Natural killer cell (primary cell): ENCODE measurements at regions not wholly inside any gene's neighbourhood (a gene's known extent, or its start where the extent isn't known, plus 50 kb on each side); places are given as distances from the start of the nearest gene placed in this dataset.

Source experiments
- ATAC-seq, 3 donors: fragments of 150-1000 bp in 2 of 3; fragments of 200-7000 bp in 1 of 3; cut with Tn5 transposase; 1 replicate in 1 of 3; 2 replicates in 2 of 3; pipeline ENCODE4 v1.10.0; 2021; ENCODE audit warnings: mild to moderate bottlenecking in 2 of 3, moderate library complexity in 2 of 3
- DNase-seq, 2 donors: peaks; one replicate each; pipeline versions ENCODE4 v3.0.0 to v3.0.0-alpha.2; 2013 to 2021; ENCODE audit warnings: mixed read lengths in 1 of 2
- H3K27ac ChIP-seq: one replicate; pipeline ENCODE4 v1.5.1; 2013; ENCODE audit warnings: mild to moderate bottlenecking, low read length
- H3K27me3 ChIP-seq: one replicate; pipeline ENCODE4 v1.6.1; 2013; ENCODE audit warnings: low read length; ENCODE audit not compliant: control insufficient read depth, insufficient read depth
- H3K36me3 ChIP-seq: one replicate; pipeline ENCODE4 v1.6.1; 2013; ENCODE audit warnings: low read length; ENCODE audit not compliant: control insufficient read depth, insufficient read depth
- H3K4me1 ChIP-seq: one replicate; pipeline ENCODE4 v1.6.1; 2013; ENCODE audit warnings: low read length; ENCODE audit not compliant: control insufficient read depth, insufficient read depth
- H3K4me3 ChIP-seq: one replicate; pipeline ENCODE4 v1.5.1; 2013; ENCODE audit warnings: low read length
- H3K9me3 ChIP-seq: one replicate; pipeline ENCODE4 v1.6.1; 2013; ENCODE audit warnings: low read length; ENCODE audit not compliant: control insufficient read depth, insufficient read depth
- H3K27ac Mint-ChIP-seq, 2 donors: one replicate each; pipeline ENCODE4 v1.8.0; 2022; ENCODE audit warnings: mild to moderate bottlenecking in 2 of 2, mixed read lengths in 2 of 2, moderate library complexity in 1 of 2
- H3K27me3 Mint-ChIP-seq, 2 donors: one replicate each; pipeline ENCODE4 v1.8.0; 2022; ENCODE audit warnings: low read depth in 2 of 2, mixed read lengths in 2 of 2
- H3K36me3 Mint-ChIP-seq: one replicate; pipeline ENCODE4 v1.8.0; 2022; ENCODE audit warnings: mixed read lengths
- H3K4me1 Mint-ChIP-seq, 2 donors: one replicate each; pipeline ENCODE4 v1.8.0; 2022; ENCODE audit warnings: mixed read lengths in 2 of 2
- H3K4me3 Mint-ChIP-seq: one replicate; pipeline ENCODE4 v1.8.0; 2022; ENCODE audit warnings: mild to moderate bottlenecking, moderate library complexity, mixed read lengths
- H3K9me3 Mint-ChIP-seq, 2 donors: one replicate each; pipeline ENCODE4 v1.8.0; 2022; ENCODE audit warnings: mixed read lengths in 2 of 2
- WGBS: methylation state at CpG from one replicate; pipeline ENCODE4 v1.1.7; 2013; ENCODE audit warnings: missing lambda C conversion rate; ENCODE audit not compliant: insufficient coverage; 5-methylcytosine and 5-hydroxymethylcytosine counted together
- intact Hi-C: fragments of 100-400 bp; cut with micrococcal nuclease; formaldehyde crosslinking; loops from one replicate; pipeline ENCODE4 v1.14.2; 2022
- TF ChIP-seq, protein P1 (sequence below): fragments of 200-600 bp; IDR thresholded peaks from one replicate; pipeline ENCODE4 v1.8.0; 2022; ENCODE audit warnings: antibody characterized with exemption

DNA sequence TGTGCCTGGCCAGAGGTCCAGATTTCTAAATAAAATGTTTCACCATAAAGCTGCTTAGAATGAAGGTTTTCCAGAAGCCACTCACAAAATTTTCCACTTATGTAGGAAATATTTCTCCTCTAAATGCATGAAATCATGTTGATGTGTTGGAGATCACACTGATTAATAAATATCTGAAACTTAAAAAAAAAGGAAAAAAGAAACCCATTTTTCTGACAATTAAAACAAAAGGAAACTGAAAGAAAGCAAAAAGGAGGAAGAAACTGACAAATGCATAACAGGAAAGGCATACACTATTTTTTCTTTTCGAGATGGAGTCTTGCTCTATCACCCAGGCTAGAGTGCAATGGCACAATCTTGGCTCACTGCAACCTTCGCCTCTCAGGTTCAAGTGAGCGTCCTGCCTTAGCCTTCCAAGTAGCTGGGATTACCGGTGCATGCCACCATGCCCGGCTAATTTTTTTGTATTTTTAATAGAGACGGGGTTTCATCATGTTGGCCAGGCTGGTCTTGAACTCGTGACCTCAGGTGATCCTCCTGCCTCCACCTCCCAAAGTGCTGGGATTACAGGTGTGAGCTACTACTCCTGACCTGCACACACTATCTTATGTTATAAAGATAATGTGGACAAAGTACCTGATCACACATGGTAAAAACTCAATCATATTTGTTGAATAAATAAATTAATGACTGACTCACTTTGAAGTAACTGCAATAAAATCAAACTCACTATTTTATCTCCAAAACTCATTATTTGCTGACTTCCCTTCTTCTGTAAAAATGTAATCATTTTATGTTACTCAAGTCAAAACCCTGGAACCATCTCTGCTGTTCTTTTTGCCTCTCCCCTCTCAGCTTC is 149.8 kb upstream of the NR5A2 start:
- H3K36me3 Mint-ChIP-seq = no peaks in the 10 kb centered on the region
- H3K9me3 Mint-ChIP-seq = no peaks in the 10 kb centered on the region
- no peaks in the 10 kb centered on the region for H3K9me3 ChIP-seq
- H3K4me3 Mint-ChIP-seq = no peak overlapping the region
- H3K27me3 ChIP-seq = no peaks in the 10 kb centered on the region
- intact Hi-C loops = no loop called here
- no peaks in the 10 kb centered on the region for H3K4me1 Mint-ChIP-seq
- TF ChIP-seq, protein P1, sequence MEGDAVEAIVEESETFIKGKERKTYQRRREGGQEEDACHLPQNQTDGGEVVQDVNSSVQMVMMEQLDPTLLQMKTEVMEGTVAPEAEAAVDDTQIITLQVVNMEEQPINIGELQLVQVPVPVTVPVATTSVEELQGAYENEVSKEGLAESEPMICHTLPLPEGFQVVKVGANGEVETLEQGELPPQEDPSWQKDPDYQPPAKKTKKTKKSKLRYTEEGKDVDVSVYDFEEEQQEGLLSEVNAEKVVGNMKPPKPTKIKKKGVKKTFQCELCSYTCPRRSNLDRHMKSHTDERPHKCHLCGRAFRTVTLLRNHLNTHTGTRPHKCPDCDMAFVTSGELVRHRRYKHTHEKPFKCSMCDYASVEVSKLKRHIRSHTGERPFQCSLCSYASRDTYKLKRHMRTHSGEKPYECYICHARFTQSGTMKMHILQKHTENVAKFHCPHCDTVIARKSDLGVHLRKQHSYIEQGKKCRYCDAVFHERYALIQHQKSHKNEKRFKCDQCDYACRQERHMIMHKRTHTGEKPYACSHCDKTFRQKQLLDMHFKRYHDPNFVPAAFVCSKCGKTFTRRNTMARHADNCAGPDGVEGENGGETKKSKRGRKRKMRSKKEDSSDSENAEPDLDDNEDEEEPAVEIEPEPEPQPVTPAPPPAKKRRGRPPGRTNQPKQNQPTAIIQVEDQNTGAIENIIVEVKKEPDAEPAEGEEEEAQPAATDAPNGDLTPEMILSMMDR = no peak
- no peak overlapping the region for H3K27ac Mint-ChIP-seq
- WGBS = 73% methylated on average over 6 of the region's 7 CpGs
- no peak for DNase-seq
- peaks cover 2 to 6% of the 10 kb centered on the region in 2 donors for H3K27me3 Mint-ChIP-seq
- no peaks in the 10 kb centered on the region for H3K4me1 ChIP-seq
- H3K36me3 ChIP-seq = no peaks in the 10 kb centered on the region
- ATAC-seq = no peak
- no peak overlapping the region for H3K4me3 ChIP-seq
- no peak overlapping the region for H3K27ac ChIP-seq

DNA sequence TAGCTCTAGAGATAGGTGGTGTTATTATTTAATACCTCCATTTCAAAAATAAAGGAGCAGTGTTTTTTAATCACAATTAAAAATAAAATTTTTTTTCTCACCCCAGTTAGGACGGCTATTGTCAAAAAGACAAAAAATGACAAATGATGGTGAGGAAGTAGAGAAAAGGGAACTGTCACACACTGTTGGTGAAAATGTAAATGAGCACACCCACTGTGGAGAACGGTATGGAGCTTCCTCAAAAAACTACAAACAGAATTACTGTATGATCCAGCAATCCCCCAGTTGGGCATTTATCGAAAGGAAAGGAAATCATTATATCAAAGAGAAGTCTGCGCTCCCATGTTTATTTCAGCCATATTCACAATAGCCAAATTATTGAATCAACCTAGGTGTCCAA is 148.7 kb upstream of the NR5A2 start:
- Histone ChIP-seq H3K36me3 (no peaks in the 10 kb centered on the region), H3K4me1 (no peaks in the 10 kb centered on the region), H3K4me3 (no peak overlapping the region), H3K9me3 (no peaks in the 10 kb centered on the region), H3K27ac (no peak overlapping the region), H3K27me3 (no peaks in the 10 kb centered on the region)
- no peaks in the 10 kb centered on the region for H3K36me3 Mint-ChIP-seq
- 19% methylated on average over 2 of the region's 4 CpGs for WGBS
- intact Hi-C loops = no loop called here
- no peak overlapping the region for H3K4me3 Mint-ChIP-seq
- peaks cover 5 to 6% of the 10 kb centered on the region in 2 donors for H3K27me3 Mint-ChIP-seq
- DNase-seq (no peak), ATAC-seq (no peak)
- peaks cover under 1 to 2% of the 10 kb centered on the region in 2 donors for H3K9me3 Mint-ChIP-seq
- no peak overlapping the region for H3K27ac Mint-ChIP-seq
- H3K4me1 Mint-ChIP-seq = no peaks in the 10 kb centered on the region
- TF ChIP-seq, protein P1 = no peak

DNA sequence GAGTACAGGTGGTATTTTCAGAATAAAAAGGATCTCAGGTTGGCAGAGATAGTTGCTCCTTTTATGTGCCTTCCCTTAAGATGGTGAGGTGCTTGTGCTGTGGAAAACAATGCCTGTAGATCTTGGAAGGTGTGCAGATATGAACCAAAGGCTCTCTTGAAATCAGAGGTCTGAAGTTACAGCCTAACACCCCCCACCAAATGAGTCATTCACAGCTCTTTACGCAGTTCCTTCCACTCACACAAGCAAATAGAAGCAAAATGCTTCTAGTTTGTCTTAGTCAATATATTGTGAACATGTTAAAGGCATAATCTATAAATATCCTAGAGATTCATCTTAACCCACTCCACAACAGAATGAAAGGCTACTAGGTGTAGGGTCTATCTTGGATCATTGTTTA is 128.9 kb upstream of the NR5A2 start:
- no peak overlapping the region for H3K27ac ChIP-seq
- H3K36me3 ChIP-seq = no peaks in the 10 kb centered on the region
- H3K27me3 Mint-ChIP-seq = peaks cover 0 to 12% of the 10 kb centered on the region in 2 donors
- H3K9me3 Mint-ChIP-seq = no peaks in the 10 kb centered on the region
- H3K9me3 ChIP-seq = no peaks in the 10 kb centered on the region
- H3K27me3 ChIP-seq = no peaks in the 10 kb centered on the region
- no peak overlapping the region for H3K4me3 Mint-ChIP-seq
- TF ChIP-seq, protein P1 = no peak
- no peaks in the 10 kb centered on the region for H3K36me3 Mint-ChIP-seq
- intact Hi-C loops = no loop called here
- no peaks in the 10 kb centered on the region for H3K4me1 ChIP-seq
- no peaks in the 10 kb centered on the region for H3K4me1 Mint-ChIP-seq
- ATAC-seq (no peak), DNase-seq (no peak)
- no peak overlapping the region for H3K4me3 ChIP-seq
- no peak overlapping the region for H3K27ac Mint-ChIP-seq
- no CpG with 5 or more reads among the region's 1 CpG for WGBS

DNA sequence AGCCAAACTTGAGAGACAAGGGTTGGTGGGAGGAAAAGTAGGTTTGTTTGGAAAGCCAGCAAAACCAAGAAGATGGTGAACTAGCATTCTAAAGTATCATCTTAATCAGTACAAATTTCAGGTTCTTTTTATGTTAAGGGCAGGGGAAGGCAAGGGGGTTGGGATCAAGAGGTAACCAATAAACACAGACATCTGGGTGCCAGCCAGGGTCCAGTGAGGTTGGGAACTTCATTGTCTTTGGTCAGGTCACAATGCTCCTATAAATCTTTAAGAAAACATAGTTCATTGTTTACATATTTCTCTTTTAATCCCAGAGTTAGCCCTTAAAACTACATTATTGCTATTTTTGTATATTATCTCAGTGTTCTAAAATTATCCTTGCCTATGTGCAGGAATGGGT is 126.2 kb upstream of the NR5A2 start:
- intact Hi-C loops = no loop called here

More for the DNA sequence above, 126.2 kb upstream of the NR5A2 start:
- Histone ChIP-seq H3K27me3 (no peaks in the 10 kb centered on the region), H3K9me3 (no peaks in the 10 kb centered on the region), H3K27ac (no peak overlapping the region), H3K4me1 (no peaks in the 10 kb centered on the region), H3K4me3 (no peak overlapping the region), H3K36me3 (no peaks in the 10 kb centered on the region)
- DNase-seq (no peak), ATAC-seq (no peak)
- Mint-ChIP-seq H3K9me3 (no peaks in the 10 kb centered on the region), H3K27ac (no peak overlapping the region), H3K27me3 (peaks cover 3 to 12% of the 10 kb centered on the region in 2 donors), H3K36me3 (no peaks in the 10 kb centered on the region), H3K4me1 (no peaks in the 10 kb centered on the region), H3K4me3 (no peak overlapping the region)
- TF ChIP-seq, protein P1 = no peak
